ENCODE measurements at regions not wholly inside any gene's neighbourhood (a gene's known extent, or its start where the extent isn't known, plus 50 kb on each side); places are given as distances from the start of the nearest gene placed in this dataset.
"Not testable (repeated sequence)": the region's sequence is repeated elsewhere in the genome, so short reads cannot be mapped to it uniquely, and the experiment has no call there.

DNA sequence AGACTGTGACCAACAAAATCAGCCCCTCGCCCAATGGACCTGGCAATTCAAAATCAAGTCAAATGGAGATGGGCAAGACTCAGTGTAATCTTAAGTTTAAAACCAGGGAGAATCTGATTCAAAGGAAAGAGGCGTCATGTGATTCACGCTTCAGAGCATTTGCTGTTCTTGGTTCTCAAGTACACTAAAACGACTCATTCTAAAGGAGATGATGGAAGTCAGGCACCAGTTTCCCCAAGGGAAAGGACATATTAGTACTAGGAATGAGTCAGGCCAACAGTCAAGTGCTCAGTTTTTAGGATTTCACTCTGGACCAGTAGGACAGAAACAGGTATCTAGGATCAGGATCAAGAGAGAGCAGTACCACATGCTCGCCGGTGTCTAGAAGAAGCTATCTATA lies 429.6 kb downstream of the PLPP3 start:
- no peak for DNase-seq (ENCODE audit: low spot score)

GRCh38 chr1:56148326-56149193 lies 430.8 kb downstream of the PLPP3 start:
- no peak for DNase-seq (ENCODE audit: low spot score)

DNA sequence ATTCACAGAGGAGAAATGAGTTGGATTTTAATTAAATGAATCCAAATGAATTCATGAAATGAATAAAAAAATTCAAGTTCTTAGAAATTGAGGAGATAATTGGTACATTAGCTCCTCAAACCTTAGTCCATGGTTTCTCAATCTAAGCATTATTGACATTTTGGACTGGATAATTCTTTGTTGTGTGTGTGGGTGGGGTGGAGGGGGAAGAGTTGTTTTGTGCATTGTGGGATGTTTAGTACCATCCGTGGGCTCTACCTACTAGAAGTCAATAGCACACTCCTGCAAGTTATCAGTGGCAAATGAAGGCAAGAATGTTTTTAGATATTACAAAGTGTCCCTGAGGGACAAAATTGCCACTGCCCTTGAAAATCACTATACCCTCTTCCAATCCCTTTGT lies 431.9 kb downstream of the PLPP3 start:
- no peak for DNase-seq (ENCODE audit: low spot score)

DNA sequence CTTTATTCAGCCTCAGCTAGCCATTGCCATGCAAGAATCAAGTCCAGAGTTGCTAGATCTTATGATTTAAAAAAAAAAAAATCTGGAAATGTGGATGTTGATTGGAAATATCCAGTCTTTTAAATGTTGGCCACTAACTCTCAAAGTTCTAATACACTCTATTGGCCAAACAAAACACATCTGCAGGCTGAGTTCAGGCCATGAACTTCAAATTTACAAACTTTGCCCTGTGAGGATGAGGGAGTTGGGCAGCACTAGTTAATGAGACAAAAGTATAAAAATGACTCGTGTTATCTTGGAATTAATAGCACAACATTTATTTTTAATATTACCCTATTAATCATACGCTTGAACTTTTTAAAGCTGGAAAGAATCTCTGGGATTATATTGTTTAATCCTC lies 432.3 kb downstream of the PLPP3 start:
- DNase-seq (ENCODE audit: low spot score): no peak

GRCh38 chr1:56146449-56146848 lies 432.9 kb downstream of the PLPP3 start:
- peak; percentile 48 for DNase-seq (ENCODE audit: low spot score)

- no peak for DNase-seq (ENCODE audit: low spot score)
Observed at GRCh38 chr1:56145581-56145980, 433.8 kb downstream of the PLPP3 start.

GRCh38 chr1:56142301-56142700 lies 437.1 kb downstream of the PLPP3 start:
- DNase-seq (ENCODE audit: low spot score): no peak

DNA sequence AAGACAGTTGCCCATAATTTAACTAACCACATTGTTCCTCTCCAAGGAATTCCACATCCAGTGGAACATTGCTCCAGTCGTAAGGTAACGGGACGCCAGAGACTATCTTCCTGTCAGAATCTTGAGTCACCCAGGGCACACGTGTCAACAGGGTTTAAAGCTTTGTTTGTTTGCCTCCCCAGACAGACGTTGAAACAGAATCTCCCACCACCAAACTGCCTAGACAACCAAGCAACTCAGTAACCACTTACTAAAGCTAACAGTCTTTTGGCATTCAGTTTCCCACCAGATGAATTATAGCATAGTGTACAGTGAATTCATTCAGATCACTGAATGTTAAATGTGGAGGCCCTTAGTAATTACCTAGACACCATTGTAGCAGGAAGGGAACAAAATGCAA lies 439.5 kb downstream of the PLPP3 start:
- DNase-seq (ENCODE audit: low spot score): no peak

GRCh38 chr1:56137521-56138505 lies 441.6 kb downstream of the PLPP3 start:
- DNase-seq (ENCODE audit: low spot score): no peak

DNA sequence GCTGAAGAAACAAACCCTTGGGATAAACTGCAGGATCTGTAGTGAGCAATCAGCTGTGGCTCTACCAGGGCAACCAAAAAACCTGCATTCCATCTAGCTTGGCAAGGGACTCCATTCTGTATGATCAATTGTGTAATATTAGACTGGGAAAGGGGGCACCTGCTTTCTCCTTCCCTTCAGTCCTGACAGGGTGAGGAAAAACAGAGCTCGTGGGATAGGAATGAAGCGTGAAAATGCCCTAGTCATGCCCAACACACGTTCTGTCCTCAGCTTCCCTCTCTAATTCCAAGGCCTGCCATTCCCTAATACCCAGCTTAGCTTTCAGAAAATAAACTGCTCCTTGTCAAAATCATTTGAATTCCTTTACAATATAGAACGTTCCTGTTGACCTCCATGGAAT lies 442.3 kb downstream of the PLPP3 start:
- DNase-seq (ENCODE audit: low spot score): no peak

DNA sequence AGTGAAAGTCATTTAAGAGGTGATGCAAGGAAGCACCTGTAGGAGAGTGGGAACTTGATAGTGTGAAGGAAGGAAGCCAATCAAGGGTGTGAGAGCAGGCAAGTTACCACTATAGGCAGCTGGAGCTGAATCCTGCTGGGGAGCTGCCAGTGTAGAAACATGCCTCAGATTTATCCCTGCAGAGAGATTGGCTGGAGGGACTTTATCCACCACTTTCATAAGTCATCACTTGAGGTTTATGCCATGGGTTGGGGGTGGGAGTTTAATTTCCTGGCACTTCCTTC lies 443.6 kb downstream of the PLPP3 start:
- DNase-seq (ENCODE audit: low spot score): no peak

DNA sequence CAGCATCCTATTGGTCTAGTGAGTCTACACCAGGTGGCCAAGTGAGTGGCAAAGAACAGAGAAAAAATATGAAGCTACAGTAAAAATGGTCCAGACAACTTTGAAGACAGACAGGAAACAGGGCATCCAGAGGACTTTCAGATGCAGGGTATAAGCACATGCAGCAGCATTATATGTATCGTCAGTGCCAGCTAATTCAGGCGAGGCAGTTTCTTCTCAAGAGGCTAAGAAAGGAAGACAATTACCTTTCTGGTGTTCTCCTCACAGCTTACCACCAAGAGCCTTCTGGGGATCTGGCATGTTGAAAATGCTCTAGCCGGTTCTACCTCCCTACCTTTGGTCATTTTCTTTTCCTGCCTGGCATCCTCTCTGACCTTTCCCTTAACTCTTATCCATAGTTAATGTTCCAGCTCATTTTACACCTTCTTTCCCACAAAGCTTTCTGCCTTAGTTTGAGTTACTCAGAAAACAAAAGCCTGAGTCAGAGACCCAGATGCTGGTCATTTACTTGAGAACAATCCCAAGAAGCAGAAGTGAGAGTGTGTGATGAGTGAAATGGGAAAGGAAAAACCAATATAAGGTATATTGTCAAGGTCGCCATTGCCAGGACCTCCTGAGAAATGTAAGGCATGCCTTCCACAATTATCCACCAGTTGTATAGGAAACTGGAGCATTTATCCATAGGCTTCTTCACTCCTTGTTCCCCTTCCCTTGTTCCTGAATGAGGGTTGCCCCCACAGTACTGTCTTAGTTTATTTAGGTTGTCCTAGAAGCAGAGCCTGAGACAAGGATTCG lies 444.1 kb downstream of the PLPP3 start:
- DNase-seq (ENCODE audit: low spot score): no peak

- no peak for DNase-seq (ENCODE audit: low spot score)
Observed at GRCh38 chr1:56133522-56134472, 445.6 kb downstream of the PLPP3 start.

GRCh38 chr1:56132520-56132919 lies 446.8 kb downstream of the PLPP3 start:
- no peak for DNase-seq (ENCODE audit: low spot score)

DNA sequence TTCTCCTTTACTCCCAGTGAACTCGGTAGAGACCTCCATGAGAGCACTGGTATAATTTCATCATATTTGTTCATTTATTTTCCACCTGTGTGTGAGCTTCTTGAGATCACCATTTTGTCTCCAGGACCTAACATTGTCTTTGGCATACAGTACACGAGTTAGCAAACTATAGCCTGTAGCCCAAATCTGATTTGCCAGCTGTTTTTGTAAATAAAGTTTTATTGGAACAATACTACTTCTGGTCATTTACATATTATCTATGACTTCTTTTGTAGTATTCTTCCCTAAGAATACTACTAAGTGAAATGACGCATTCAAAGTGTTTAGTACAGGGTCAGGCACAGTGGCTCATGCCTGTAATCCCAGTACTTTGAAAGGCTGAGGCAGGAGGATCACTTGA lies 449.5 kb downstream of the PLPP3 start:
- no peak for DNase-seq (ENCODE audit: low spot score)

GRCh38 chr1:56125316-56125715 lies 454.0 kb downstream of the PLPP3 start:
- DNase-seq (ENCODE audit: low spot score): no peak

- DNase-seq (ENCODE audit: low spot score): no peak
Observed at GRCh38 chr1:56123826-56124225, 455.5 kb downstream of the PLPP3 start.

GRCh38 chr1:56123421-56123820 lies 455.9 kb downstream of the PLPP3 start:
- no peak for DNase-seq (ENCODE audit: low spot score)

DNA sequence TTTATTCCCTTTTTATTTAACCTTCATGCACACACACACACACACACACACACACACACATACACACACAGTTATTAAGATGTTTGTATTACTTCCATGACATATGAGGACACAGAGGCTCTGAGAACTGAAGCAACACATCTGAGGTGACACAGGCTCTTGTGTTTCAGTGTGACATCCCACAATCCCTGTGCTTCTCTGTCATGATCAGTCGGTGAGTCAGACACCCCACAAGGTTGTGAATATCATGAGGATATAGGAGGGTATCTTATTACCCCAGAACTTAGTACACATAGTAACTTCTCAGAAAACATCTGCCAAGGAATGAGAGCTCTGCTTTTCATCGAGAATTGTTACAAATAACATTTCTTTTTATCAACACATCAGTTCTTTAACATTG lies 459.3 kb downstream of the PLPP3 start:
- DNase-seq (ENCODE audit: low spot score): no peak

DNA sequence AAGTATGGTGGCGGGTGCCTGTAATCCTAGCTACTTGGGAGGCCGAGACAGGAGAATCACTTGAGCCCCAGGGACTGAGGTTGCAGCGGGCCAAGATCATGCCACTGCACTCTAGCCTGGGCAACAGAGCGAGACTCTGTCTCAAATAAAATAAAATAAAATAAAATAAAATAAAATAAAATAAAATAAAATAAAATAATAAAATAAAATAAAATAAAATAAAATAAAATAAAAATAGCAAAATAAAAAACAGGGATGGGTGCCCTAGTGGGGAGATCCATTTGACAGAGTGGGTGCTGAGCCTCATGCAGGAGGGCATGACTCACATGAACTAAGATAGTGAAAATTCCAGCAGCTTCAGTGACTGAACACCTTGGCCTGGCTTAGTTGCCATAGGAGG lies 460.7 kb downstream of the PLPP3 start:
- DNase-seq (ENCODE audit: low spot score): not testable (repeated sequence)

- no peak for DNase-seq (ENCODE audit: low spot score)
Observed at GRCh38 chr1:56115701-56116100, 463.7 kb downstream of the PLPP3 start.
